Non-pigmented ciliary epithelial cell (primary cell): ENCODE measurements at regions not wholly inside any gene's neighbourhood (a gene's known extent, or its start where the extent isn't known, plus 50 kb on each side); places are given as distances from the start of the nearest gene placed in this dataset.
"Not testable (repeated sequence)": the region's sequence is repeated elsewhere in the genome, so short reads cannot be mapped to it uniquely, and the experiment has no call there.

Experiments used
- DNase-seq: peaks from one replicate; pipeline ENCODE4 v3.0.0-alpha.2; 2010; ENCODE audit warnings: low read depth

GRCh38 chr16:72596373-72596772 is 424.4 kb upstream of the PMFBP1 start:
- DNase-seq: no peak

GRCh38 chr16:72590151-72590937 is 418.4 kb upstream of the PMFBP1 start:
- DNase-seq: no peak

GRCh38 chr16:72588551-72588950 is 416.6 kb upstream of the PMFBP1 start:
- DNase-seq: no peak

GRCh38 chr16:72578061-72578460 is 406.1 kb upstream of the PMFBP1 start:
- DNase-seq: not testable (repeated sequence)

- DNase-seq: no peak
Observed at GRCh38 chr16:72576189-72576588, 404.2 kb upstream of the PMFBP1 start.

GRCh38 chr16:72569677-72570076 is 397.7 kb upstream of the PMFBP1 start:
- no peak for DNase-seq

- DNase-seq: no peak
Observed at GRCh38 chr16:72568502-72568901, 396.5 kb upstream of the PMFBP1 start.

GRCh38 chr16:72566174-72566573 is 394.2 kb upstream of the PMFBP1 start:
- DNase-seq: no peak

- no peak for DNase-seq
Observed at GRCh38 chr16:72565106-72565505, 393.2 kb upstream of the PMFBP1 start.

GRCh38 chr16:72560617-72561016 is 388.7 kb upstream of the PMFBP1 start:
- no peak for DNase-seq

GRCh38 chr16:72558501-72558900 is 386.5 kb upstream of the PMFBP1 start:
- DNase-seq: no peak

GRCh38 chr16:72554935-72555334 is 383.0 kb upstream of the PMFBP1 start:
- no peak for DNase-seq

GRCh38 chr16:72552654-72553053 is 380.7 kb upstream of the PMFBP1 start:
- DNase-seq: no peak

- no peak for DNase-seq
Observed at GRCh38 chr16:72551649-72552048, 379.7 kb upstream of the PMFBP1 start.

GRCh38 chr16:72549878-72550277 is 377.9 kb upstream of the PMFBP1 start:
- no peak for DNase-seq

GRCh38 chr16:72542102-72542501 is 370.1 kb upstream of the PMFBP1 start:
- no peak for DNase-seq

- no peak for DNase-seq
Observed at GRCh38 chr16:72537664-72538063, 365.7 kb upstream of the PMFBP1 start.

- peak; percentile 45 for DNase-seq
Observed at GRCh38 chr16:72536723-72537435, 364.9 kb upstream of the PMFBP1 start.

- no peak for DNase-seq
Observed at GRCh38 chr16:72532906-72533410, 361.0 kb upstream of the PMFBP1 start.

GRCh38 chr16:72530434-72530833 is 358.5 kb upstream of the PMFBP1 start:
- DNase-seq: no peak

- DNase-seq: no peak
Observed at GRCh38 chr16:72523087-72523486, 351.1 kb upstream of the PMFBP1 start.

GRCh38 chr16:72517154-72517553 is 345.2 kb upstream of the PMFBP1 start:
- DNase-seq: no peak

GRCh38 chr16:72511171-72511570 is 339.2 kb upstream of the PMFBP1 start:
- no peak for DNase-seq
